Breast epithelium (tissue), 4 donors: ENCODE measurements at regions not wholly inside any gene's neighbourhood (a gene's known extent, or its start where the extent isn't known, plus 50 kb on each side); places are given as distances from the start of the nearest gene placed in this dataset.

Experiments
- DNase-seq, 2 donors: peaks; one replicate each; pipeline ENCODE4 v3.0.0-alpha.2; 2019; ENCODE audit warnings: low spot score in 2 of 2
- H3K27ac ChIP-seq, 2 donors: fragments of 200-600 bp; sonication (generic) in 1 of 2; one replicate each; pipeline ENCODE4 v1.5.1; 2016 to 2019; ENCODE audit warnings: mild to moderate bottlenecking in 1 of 2
- H3K27me3 ChIP-seq, 2 donors: fragments of 200-600 bp; sonication (generic) in 1 of 2; one replicate each; pipeline versions ENCODE4 v1.5.1 to v1.6.0; 2017 to 2019; ENCODE audit warnings: control low read depth in 1 of 2, mild to moderate bottlenecking in 1 of 2
- H3K36me3 ChIP-seq: fragments of 200-600 bp; one replicate; pipeline ENCODE4 v1.5.1; 2019
- H3K4me1 ChIP-seq, 2 donors: fragments of 200-600 bp; sonication (generic); one replicate each; pipeline ENCODE4 v1.5.1; 2016 to 2019; ENCODE audit warnings: control low read depth in 1 of 2
- H3K4me3 ChIP-seq, 3 donors: fragments of 200-600 bp; sonication (generic); 1 replicate in 2 of 3; 2 replicates in 1 of 3; pipeline ENCODE4 v1.5.1; 2016 to 2019; ENCODE audit warnings: mild to moderate bottlenecking in 3 of 3, moderate library complexity in 2 of 3
- H3K9me3 ChIP-seq, 2 donors: fragments of 200-600 bp; sonication (generic) in 1 of 2; one replicate each; pipeline ENCODE4 v1.5.1; 2016 to 2019; ENCODE audit warnings: control low read depth in 1 of 2
- CTCF ChIP-seq, 3 donors: fragments of 450-650 bp; IDR thresholded peaks; one replicate each; pipeline ENCODE4 v1.5.1; 2016 to 2017; ENCODE audit warnings: antibody characterized with exemption in 3 of 3, mild to moderate bottlenecking in 3 of 3, moderate library complexity in 3 of 3
- POLR2A ChIP-seq: fragments of 450-650 bp; IDR thresholded peaks from one replicate; pipeline ENCODE4 v1.6.1; 2016; ENCODE audit warnings: antibody characterized with exemption, mild to moderate bottlenecking, moderate library complexity
- POLR2AphosphoS5 ChIP-seq, 3 donors: sonication (generic); formaldehyde crosslinking; IDR thresholded peaks; one replicate each; pipeline ENCODE4 v1.6.1; 2017; ENCODE audit warnings: antibody characterized with exemption in 3 of 3
- intact Hi-C: fragments of 100-400 bp; cut with DNase I; formaldehyde crosslinking; loops from one replicate; pipeline ENCODE4 v1.15.1; 2023; ENCODE audit warnings: low total_unique reads

GRCh38 chr22:47549741-47550340 is 787.4 kb downstream of the TBC1D22A start:
- Histone ChIP-seq H3K9me3 (no peaks in the 10 kb centered on the region), H3K36me3 (no peaks in the 10 kb centered on the region), H3K27ac (no peak overlapping the region), H3K4me3 (no peak overlapping the region), H3K4me1 (no peaks in the 10 kb centered on the region), H3K27me3 (peaks cover 0 to 37% of the 10 kb centered on the region in 2 donors)
- DNase-seq = no peak
- no peak for TF ChIP-seq POLR2A
- TF ChIP-seq CTCF (IDR thresholded peaks at IDR 0.05) = no peak
- no peak for TF ChIP-seq POLR2AphosphoS5 (IDR thresholded peaks at IDR 0.05)
- intact Hi-C loops = no loop called here

DNA sequence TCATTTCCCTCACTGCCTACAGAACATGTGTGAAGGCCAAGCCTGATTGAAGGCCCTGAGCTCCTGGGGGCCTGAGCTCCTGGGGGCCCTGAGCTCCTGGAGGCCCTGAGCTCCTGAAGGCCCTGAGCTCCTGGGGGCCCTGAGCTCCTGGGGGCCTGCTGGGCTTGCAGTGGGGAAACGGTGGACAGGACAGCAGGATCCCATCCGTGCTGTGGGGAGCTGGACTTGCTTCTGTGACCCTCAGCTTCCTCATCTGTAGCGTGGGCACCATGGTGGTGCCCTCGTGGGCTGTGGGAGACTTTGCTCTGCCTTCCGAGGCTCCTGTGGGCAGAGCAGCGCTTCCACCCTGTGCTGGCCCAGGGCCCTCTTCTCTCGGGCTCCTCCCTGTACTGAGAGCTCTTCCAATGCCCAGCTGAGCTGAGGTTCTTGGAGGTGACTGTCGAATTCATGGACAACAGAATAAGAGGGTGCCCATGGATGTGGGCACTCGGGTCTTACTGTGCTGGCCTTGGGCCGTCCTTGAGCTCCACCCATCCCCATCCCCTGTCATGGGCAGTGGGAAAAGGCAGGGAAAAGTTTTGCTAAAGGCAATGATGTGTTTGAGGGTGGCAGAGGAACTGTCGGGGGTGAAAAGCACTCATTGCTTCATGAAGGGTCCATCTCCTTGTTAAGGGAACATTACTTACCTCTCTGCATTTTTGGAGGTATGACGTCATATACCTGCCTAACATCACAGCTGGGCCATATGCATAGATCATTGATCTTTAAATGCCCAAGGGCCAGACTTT is 786.7 kb downstream of the TBC1D22A start:
- H3K4me3 ChIP-seq = no peak overlapping the region

GRCh38 chr22:47547881-47548650 is 785.6 kb downstream of the TBC1D22A start:
- peak in 1 of 2 donors; percentile 45 for DNase-seq
- H3K9me3 ChIP-seq = no peaks in the 10 kb centered on the region
- H3K27ac ChIP-seq = no peak overlapping the region
- no peaks in the 10 kb centered on the region for H3K4me1 ChIP-seq
- H3K4me3 ChIP-seq = no peak overlapping the region
- H3K27me3 ChIP-seq = peaks cover 0 to 31% of the 10 kb centered on the region in 2 donors
- no peaks in the 10 kb centered on the region for H3K36me3 ChIP-seq
- intact Hi-C loops = no loop called here
- TF ChIP-seq POLR2A (no peak), CTCF (IDR thresholded peaks at IDR 0.05) (no peak), POLR2AphosphoS5 (IDR thresholded peaks at IDR 0.05) (no peak)

More for the DNA sequence above, 786.7 kb downstream of the TBC1D22A start:
- Histone ChIP-seq H3K9me3 (no peaks in the 10 kb centered on the region), H3K36me3 (no peaks in the 10 kb centered on the region), H3K27me3 (peaks cover 0 to 37% of the 10 kb centered on the region in 2 donors), H3K27ac (no peak overlapping the region), H3K4me1 (no peaks in the 10 kb centered on the region)
- peak in 1 of 2 donors; percentile 6 for DNase-seq
- TF ChIP-seq POLR2A (no peak), CTCF (IDR thresholded peaks at IDR 0.05) (no peak), POLR2AphosphoS5 (IDR thresholded peaks at IDR 0.05) (no peak)
- intact Hi-C loops = no loop called here

GRCh38 chr22:47547239-47547661 is 784.8 kb downstream of the TBC1D22A start:
- DNase-seq = peak in 1 of 2 donors; percentile 28
- Histone ChIP-seq H3K27ac (no peak overlapping the region), H3K9me3 (no peaks in the 10 kb centered on the region), H3K27me3 (peaks cover 0 to 23% of the 10 kb centered on the region in 2 donors), H3K4me1 (no peaks in the 10 kb centered on the region), H3K36me3 (no peaks in the 10 kb centered on the region), H3K4me3 (no peak overlapping the region)
- TF ChIP-seq POLR2AphosphoS5 (IDR thresholded peaks at IDR 0.05) (no peak), CTCF (IDR thresholded peaks at IDR 0.05) (no peak), POLR2A (no peak)
- intact Hi-C loops = no loop called here
